Putamen (tissue), 1 donor: ENCODE measurements at regions not wholly inside any gene's neighbourhood (a gene's known extent, or its start where the extent isn't known, plus 50 kb on each side); places are given as distances from the start of the nearest gene placed in this dataset.

Source experiments
- DNase-seq: peaks from one replicate; pipeline ENCODE4 v3.0.0-alpha.2; 2016; ENCODE audit warnings: low spot score

DNA sequence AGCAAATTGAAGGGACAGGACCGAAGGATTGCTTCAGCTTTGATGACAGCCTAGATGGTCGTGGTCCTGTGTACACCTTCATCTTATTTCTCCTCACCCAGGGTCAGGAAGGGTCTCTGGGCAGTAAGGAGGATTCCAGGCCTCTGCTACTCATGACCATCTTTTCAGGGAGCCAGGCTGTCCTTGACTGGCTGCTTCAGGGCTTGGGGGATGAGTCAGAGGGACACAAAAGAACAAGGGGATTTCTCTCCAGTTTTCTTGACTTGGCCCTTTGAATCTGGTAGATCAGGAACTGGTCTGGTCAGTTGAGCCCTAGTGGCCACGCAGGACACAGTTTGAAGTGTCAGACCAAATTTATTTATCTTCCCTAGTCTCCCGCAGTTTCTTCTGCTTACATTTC lies 402.1 kb upstream of the CHD6 start:
- DNase-seq, result no peak

- no peak for DNase-seq
Observed at GRCh38 chr20:42018979-42019378, 400.8 kb upstream of the CHD6 start.

- no peak for DNase-seq
Observed at GRCh38 chr20:42010090-42010489, 391.9 kb upstream of the CHD6 start.

DNA sequence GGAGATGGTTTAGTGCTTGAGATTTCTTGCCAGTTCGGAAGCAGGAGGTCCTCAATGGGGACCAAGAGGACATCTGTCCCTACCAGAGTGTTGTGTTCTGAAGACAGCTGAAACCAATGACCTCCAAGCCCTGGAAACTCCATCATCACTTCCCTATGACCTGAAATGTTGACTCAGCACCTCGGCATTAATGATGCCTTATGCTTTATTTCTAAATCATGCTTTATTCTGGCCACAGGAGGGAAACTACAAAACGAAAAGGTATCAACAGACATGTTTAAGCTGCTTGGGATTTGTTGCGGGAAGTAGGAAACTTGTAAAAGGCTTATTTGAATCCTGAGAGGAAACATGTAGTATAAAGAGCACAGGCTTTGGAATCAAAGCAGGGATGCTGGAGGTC lies 389.1 kb upstream of the CHD6 start:
- DNase-seq, result no peak

DNA sequence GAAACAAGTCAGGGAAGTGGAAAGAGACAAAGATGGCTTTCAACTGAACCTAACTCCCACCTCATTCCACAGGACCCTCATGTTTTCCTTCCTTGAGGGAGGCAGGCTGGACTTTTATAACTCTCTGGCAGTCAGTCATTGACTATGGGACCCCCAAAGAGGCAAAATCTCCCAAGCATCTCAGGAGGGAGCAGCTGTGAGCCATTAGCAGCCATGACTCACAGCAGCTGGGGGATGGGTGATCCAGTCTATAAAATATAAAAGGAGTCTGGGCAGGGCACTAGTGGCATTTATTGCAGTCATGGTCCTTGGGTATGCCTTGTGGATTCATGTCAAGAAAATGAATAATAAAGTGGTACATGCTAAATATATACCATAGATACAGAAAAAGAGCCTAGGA lies 387.0 kb upstream of the CHD6 start:
- DNase-seq, result no peak

DNA sequence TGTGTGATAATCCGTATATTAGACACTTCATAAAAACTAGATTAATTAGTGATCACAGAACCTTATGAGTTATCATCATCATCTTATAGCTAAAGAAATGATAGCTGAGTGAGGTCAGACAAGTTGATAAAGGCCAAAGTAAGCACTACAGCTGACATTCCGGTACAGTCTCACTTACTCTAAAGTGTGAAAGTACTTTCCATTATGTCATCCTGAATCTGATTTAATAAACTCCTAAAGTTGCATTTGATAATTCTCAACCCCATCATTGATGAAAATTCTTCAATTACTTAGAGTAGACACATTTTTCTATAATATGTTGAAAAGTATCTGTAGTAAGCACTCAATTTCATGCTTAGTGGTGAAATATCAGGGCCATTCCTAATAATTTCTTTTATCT lies 385.2 kb upstream of the CHD6 start:
- DNase-seq, result no peak

GRCh38 chr20:41998539-41999341 lies 380.6 kb upstream of the CHD6 start:
- no peak for DNase-seq

DNA sequence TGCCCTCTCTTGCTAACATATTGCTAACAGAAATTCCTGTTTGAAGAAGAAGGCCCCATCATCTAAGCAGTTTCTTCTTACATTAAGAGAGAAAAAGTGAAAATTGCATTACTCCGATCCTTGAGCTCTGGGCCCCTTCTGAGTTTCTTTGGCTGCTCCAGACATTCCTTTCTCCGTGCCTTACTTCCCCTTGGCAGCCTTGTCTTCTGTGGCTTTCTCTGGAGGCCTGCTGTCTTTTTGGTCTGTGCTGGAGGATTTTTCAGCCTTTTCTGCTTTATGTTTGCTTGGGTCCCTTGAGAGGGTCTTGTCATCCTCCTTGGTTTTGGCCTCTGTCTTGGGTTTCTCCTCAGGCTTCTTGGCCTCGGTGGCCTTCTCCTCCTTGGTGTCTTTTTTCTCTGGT lies 378.8 kb upstream of the CHD6 start:
- no peak for DNase-seq

GRCh38 chr20:41992481-41992880 lies 374.3 kb upstream of the CHD6 start:
- DNase-seq, result no peak

DNA sequence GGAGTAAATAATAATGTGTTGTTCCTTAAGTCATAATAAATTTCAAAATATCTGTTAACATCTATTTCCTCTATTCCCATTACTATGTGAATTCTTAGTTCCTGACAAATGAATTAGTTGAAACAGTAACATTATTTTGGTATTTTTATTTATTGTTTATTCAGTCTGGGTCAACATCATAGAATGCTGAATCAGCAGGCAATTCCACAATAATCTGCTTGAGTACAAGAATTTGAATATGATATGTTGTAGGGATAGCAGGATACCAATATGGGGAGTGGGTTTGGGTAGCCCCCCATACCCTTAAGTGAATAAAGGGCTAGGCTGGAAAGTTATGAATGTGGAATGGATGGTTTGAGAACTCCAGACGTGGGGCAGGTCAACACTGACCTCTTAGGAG lies 373.2 kb upstream of the CHD6 start:
- DNase-seq, result no peak

GRCh38 chr20:41989935-41990635 lies 371.9 kb upstream of the CHD6 start:
- DNase-seq, result no peak

DNA sequence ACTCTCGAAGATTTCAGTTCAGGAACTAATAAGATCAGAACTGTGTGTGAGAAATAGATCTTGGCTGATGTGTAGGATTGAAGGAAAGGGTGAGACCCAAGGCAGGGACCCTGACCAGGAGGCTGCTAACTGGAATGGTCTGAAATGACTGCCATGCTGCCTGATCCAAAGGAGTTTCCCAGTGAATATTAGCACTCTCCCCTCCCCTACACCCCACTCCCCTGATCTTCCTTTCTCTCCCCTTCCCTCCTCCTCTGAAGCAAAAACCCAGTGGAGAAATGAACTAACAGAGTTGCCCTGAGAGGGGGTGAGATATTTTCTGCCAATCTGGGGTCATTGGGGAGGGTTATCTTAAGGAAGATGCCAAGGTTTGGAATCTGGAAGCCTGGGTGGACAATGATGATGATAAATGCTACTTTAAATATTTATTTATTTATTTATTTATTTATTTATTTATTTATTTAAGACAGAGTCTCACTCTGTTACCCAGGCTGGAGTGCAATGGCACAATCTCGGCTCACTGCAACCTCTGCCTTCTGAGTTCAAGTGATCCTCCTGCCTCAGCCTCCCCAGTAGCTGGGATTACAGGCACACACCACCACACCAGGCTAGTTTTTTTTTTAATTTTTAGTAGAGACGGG lies 371.0 kb upstream of the CHD6 start:
- DNase-seq, result no peak

DNA sequence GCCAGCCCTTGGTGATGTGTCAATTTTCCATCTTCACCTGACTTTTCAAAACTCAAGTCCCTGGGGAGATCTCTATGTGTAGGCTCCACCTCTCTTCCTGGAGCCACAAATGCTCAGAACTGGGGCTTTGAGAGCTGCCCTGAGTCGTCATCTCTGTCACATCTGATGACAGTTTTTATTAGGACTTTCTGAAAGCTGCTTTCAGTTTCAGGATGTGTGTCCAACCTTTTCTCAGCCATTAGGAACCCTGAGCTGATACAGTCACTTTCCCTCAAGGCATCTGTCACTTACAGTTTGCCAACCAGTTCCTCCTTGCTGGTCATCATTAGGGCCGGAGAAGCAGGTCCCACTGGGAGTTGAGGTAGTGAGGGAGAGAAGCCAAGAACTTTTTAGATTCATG lies 365.9 kb upstream of the CHD6 start:
- DNase-seq, result no peak

- no peak for DNase-seq
Observed at GRCh38 chr20:41983159-41983558, 365.0 kb upstream of the CHD6 start.

DNA sequence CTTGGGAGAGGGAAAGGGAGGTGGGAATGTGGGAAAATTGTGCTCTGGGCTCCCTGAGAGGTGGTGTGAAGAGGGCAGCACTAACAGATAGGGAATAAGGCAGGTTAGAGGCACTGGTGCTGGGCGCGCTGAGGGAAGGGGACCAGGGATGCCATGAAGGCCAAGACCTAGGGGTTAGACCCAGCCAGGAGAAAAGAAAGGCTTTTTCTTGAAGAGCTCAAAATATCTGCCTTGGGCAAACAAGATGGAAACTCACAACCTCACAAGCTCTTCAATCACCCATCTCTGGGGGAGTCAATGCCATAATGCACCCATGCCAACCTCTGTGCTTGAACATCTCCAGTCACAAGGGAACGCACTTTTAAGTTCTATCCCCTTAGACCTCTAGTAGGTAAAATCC lies 363.6 kb upstream of the CHD6 start:
- DNase-seq, result no peak

DNA sequence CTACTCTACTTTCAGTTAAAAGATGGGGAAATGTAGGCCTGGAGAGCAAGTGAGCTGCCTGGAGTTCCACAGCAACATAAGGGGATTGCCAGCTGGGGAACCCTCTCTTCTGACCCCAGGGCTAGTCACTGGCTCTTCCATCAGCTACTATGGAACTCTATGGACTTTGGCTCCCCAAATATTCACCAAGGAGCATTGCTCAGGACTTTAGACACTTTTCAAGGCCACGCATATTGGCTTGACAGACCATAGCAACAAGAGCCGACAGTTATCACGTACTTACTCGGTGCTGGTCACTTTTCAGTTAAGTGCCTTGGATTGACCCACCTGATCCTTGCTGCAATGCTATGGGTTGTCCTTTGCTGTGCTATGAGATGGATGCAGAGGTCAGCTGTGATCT lies 360.7 kb upstream of the CHD6 start:
- DNase-seq, result no peak

DNA sequence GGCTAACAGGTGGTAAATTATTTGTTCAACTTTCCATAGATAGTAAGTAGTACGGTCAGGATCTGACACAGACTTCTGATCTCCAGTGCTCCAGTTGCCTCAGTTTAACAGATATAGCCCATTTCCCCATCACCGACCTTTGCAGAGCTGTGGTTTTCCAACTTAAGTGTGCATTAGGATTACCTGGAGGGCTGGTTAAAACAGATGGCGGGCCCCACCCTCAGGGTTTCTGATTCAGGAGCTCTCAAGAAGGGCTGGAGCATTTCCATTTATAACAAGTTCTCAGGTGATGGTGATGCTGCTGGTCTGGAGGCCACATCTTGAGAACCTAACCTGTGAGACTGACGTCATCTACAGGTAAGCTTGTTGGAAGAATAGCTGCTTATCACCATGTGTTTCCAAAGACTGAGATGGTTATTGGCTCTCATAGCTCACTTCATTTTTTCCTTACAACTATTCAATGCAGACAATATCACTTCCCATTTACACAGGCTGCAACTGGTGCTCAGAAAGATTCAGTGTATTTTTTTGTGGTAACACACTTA lies 360.1 kb upstream of the CHD6 start:
- DNase-seq, result no peak

DNA sequence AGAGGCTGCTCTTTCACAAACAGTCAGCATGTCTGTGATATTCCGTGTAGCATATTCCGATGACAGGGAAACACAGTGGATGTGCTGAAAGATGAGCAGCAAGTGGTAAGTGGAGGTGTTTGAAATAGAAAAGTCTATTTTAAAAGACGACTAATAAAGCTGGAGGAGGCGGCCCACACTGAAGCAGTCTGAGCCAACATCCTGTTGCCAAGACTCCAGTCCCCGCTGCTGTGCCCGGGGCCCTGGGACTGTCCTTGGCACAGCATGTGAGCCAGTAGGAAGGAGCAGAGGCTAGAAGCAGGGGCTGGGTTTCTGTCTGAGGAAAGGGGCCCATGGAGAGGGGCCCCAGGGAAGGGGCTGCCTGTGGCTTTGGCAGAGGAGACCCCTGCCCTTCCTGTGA lies 351.5 kb upstream of the CHD6 start:
- DNase-seq, result peak; percentile 52

DNA sequence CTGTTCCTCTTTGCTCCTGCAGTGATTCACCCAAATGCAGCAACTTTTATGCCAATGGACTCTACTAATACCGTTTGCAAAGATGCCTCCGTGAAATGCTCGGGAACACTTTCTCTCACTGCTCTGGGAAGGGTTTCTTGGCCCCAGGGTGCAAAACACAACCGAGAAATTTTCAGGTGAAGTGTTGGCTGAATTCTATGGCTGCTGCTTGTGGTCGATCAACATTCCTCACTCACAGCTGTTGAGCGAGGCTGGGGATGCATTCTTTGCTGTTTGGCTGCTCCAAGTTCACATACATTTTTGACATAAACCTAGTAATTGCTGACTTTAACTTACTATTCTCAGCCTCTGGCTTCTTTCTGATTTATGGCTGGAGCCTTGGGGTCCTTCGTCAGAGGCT lies 342.0 kb upstream of the CHD6 start:
- DNase-seq, result no peak

GRCh38 chr20:41958391-41958790 lies 340.2 kb upstream of the CHD6 start:
- DNase-seq, result no peak

DNA sequence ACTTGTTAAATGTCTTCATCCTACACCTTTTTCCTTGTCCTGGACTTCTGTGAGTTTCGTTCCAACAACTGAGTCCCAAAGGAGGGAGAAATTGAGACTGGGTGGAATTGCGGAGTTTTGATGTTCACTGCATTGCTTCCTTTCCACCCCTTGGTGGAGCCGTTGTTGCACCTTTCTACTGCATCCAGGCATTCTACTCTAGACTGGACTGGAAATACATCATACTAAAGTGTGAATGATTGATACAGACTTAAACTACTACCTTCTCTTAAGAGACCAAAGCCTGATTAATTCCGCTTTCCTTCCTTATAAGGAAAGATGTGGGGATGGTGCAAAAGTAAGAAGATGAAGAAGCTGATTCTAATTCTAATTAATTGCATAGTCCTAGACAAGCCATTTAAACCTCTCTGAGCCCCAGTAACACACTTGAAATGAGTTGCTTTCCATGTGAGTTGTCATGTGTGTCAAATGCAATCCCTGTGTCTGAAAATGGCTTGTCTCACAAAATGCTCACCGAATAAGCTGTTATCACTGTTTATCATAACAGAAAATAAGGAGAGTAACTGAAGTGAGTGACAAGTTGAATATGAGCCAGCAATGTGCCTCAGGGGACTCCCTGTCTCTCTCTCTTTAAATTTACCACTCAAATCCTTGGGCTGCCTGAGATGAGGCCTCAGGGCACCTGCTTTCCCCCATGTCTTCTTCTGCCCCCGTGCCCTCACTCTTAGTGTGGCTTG lies 338.3 kb upstream of the CHD6 start:
- DNase-seq, result no peak

DNA sequence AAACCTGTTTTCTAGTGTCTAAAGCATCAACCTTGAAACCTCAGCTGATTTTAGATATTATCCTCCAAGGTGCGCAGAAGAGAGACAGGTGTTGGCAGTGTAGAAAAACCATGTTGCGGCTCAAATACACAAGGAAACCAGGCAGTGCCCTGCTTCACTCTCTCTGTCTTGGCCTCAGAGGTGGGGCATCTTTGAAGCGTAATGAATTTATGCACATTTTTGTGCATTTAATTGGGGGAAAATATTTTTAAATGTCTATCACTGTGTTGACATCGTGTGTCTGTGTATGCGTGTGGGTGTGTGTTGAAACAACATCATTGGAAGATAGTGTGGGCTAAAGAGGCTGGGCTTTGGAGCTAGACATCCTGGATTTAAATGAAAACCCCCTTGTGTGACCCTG lies 334.0 kb upstream of the CHD6 start:
- no peak for DNase-seq
